Smooth muscle cell (in vitro differentiated cells): ENCODE measurements at regions not wholly inside any gene's neighbourhood (a gene's known extent, or its start where the extent isn't known, plus 50 kb on each side); places are given as distances from the start of the nearest gene placed in this dataset.
"Not testable (repeated sequence)": the region's sequence is repeated elsewhere in the genome, so short reads cannot be mapped to it uniquely, and the experiment has no call there.

ENCODE experiments used
- DNase-seq: peaks from one replicate; lab custom pipeline; 2025; ENCODE audit not compliant: unreplicated experiment; lab: John Stamatoyannopoulos, UW
- H2AFZ ChIP-seq: fragments of 200-600 bp; sonication (generic); 2 replicates; pipeline ENCODE4 v1.6.0; 2016; ENCODE audit warnings: antibody characterized with exemption, low read depth, mild to moderate bottlenecking
- H3F3A ChIP-seq: fragments of 200-600 bp; sonication (generic); 2 replicates; pipeline ENCODE4 v1.6.0; 2017; ENCODE audit warnings: antibody characterized with exemption, low read depth
- H3K27ac ChIP-seq: fragments of 200-600 bp; sonication (generic); 2 replicates; pipeline ENCODE4 v1.5.1; 2016; ENCODE audit warnings: low read depth, mild to moderate bottlenecking
- H3K27me3 ChIP-seq: fragments of 200-600 bp; sonication (generic); 2 replicates; pipeline ENCODE4 v1.6.1; 2016; ENCODE audit warnings: low read depth, mild to moderate bottlenecking
- H3K36me3 ChIP-seq: fragments of 200-600 bp; sonication (generic); 2 replicates; pipeline ENCODE4 v1.5.1; 2016; ENCODE audit warnings: low read depth
- H3K4me1 ChIP-seq: fragments of 200-600 bp; sonication (generic); 2 replicates; pipeline ENCODE4 v1.5.1; 2016; ENCODE audit warnings: low read depth
- H3K4me2 ChIP-seq: fragments of 200-600 bp; sonication (generic); 2 replicates; pipeline ENCODE4 v1.6.0; 2016; ENCODE audit warnings: mild to moderate bottlenecking
- H3K4me3 ChIP-seq: fragments of 200-600 bp; sonication (generic); 2 replicates; pipeline ENCODE4 v1.5.1; 2016; ENCODE audit warnings: mild to moderate bottlenecking
- H3K79me2 ChIP-seq: fragments of 200-600 bp; sonication (generic); 2 replicates; pipeline ENCODE4 v1.6.0; 2016; ENCODE audit warnings: low read depth, mild to moderate bottlenecking
- H3K9ac ChIP-seq: fragments of 200-600 bp; sonication (generic); 2 replicates; pipeline ENCODE4 v1.6.0; 2016; ENCODE audit warnings: low read depth
- H3K9me3 ChIP-seq: fragments of 200-600 bp; sonication (generic); replicated peaks from 2 replicates; pipeline ENCODE4 v1.5.1; 2016; ENCODE audit warnings: low read depth
- H4K20me1 ChIP-seq: fragments of 200-600 bp; sonication (generic); 2 replicates; pipeline ENCODE4 v1.6.0; 2016; ENCODE audit warnings: low read depth
- WGBS: methylation state at CpG from one replicate; pipeline ENCODE4 v1.1.7; 2016; ENCODE audit warnings: low lambda C conversion rate; 5-methylcytosine and 5-hydroxymethylcytosine counted together
- TF ChIP-seq, protein P1 (sequence below): fragments of 200-600 bp; sonication (generic); IDR thresholded peaks from 2 replicates; pipeline ENCODE4 v1.5.1; 2017; ENCODE audit warnings: borderline replicate concordance, mild to moderate bottlenecking, antibody characterized with exemption; ENCODE audit not compliant: insufficient read depth, poor library complexity, severe bottlenecking

GRCh38 chr2:21231985-21232384, 108.2 kb downstream of the TDRD15 start:
- TF ChIP-seq, protein P1, sequence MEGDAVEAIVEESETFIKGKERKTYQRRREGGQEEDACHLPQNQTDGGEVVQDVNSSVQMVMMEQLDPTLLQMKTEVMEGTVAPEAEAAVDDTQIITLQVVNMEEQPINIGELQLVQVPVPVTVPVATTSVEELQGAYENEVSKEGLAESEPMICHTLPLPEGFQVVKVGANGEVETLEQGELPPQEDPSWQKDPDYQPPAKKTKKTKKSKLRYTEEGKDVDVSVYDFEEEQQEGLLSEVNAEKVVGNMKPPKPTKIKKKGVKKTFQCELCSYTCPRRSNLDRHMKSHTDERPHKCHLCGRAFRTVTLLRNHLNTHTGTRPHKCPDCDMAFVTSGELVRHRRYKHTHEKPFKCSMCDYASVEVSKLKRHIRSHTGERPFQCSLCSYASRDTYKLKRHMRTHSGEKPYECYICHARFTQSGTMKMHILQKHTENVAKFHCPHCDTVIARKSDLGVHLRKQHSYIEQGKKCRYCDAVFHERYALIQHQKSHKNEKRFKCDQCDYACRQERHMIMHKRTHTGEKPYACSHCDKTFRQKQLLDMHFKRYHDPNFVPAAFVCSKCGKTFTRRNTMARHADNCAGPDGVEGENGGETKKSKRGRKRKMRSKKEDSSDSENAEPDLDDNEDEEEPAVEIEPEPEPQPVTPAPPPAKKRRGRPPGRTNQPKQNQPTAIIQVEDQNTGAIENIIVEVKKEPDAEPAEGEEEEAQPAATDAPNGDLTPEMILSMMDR, result no peak
- H3K4me3 ChIP-seq, result no peak overlapping the region
- no peaks in the 10 kb centered on the region for H3F3A ChIP-seq
- H3K9me3 ChIP-seq, result no peaks in the 10 kb centered on the region
- no peak overlapping the region for H3K4me2 ChIP-seq
- H3K9ac ChIP-seq, result no peak overlapping the region
- DNase-seq, result no peak
- H3K27ac ChIP-seq, result no peak overlapping the region
- no peak overlapping the region for H2AFZ ChIP-seq
- peaks cover under 1% of the 10 kb centered on the region for H3K27me3 ChIP-seq
- peaks cover 3% of the 10 kb centered on the region for H3K4me1 ChIP-seq
- H3K36me3 ChIP-seq, result no peaks in the 10 kb centered on the region
- no peaks in the 10 kb centered on the region for H3K79me2 ChIP-seq
- H4K20me1 ChIP-seq, result no peaks in the 10 kb centered on the region

DNA sequence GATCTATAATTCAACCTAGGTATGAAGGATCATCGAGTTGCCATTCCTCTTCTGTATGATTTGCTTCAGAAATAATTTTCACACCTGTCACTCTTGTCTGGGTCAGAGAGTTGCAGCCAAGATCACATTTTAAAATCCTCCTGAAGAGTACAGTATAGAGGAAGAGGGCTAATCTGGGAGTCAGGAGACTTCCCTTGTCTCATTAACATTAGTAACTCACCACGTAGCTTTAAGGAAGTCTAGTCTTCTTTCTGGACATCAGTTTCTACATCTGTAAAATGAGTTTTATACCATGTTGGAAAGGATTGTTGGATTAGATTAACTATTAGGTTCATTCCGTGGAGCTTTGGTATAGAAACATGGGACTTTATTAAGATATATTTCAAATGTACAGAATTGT, 109.4 kb downstream of the TDRD15 start:
- H3K36me3 ChIP-seq, result no peaks in the 10 kb centered on the region
- WGBS, result 79% methylated on average over 3 of the region's 3 CpGs
- no peak for DNase-seq

DNA sequence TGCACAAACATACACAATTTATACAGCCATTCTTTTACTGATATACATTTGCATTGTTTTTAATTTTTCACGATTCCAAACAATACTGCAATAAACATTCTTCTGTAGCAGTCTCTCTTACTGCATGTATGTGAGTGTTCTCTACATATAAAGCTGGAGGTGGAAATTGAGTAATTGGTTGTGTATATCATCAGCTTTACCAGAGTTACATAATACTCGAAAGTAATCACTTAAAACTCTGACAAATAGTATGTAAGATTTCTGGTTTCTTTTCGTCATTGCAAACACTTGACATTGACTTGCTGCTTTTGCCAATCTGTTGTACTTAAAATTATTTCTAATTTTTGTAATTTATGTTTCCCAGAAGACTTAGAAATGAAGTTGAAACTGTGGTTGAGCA, 110.2 kb downstream of the TDRD15 start:
- Histone ChIP-seq H3K79me2 (no peaks in the 10 kb centered on the region), H4K20me1 (no peaks in the 10 kb centered on the region), H3F3A (no peaks in the 10 kb centered on the region), H3K27ac (no peak overlapping the region), H2AFZ (no peak overlapping the region), H3K36me3 (no peaks in the 10 kb centered on the region), H3K4me1 (no peaks in the 10 kb centered on the region), H3K4me2 (no peak overlapping the region), H3K9ac (no peak overlapping the region), H3K4me3 (no peak overlapping the region), H3K27me3 (peaks cover 7% of the 10 kb centered on the region), H3K9me3 (no peaks in the 10 kb centered on the region)
- 91% methylated on average over 3 of the region's 3 CpGs for WGBS
- TF ChIP-seq, protein P1, result no peak
- DNase-seq, result no peak

More for the DNA sequence above, 109.4 kb downstream of the TDRD15 start:
- Histone ChIP-seq H3F3A (no peaks in the 10 kb centered on the region), H3K4me1 (no peaks in the 10 kb centered on the region), H3K27me3 (peaks cover 7% of the 10 kb centered on the region), H2AFZ (no peak overlapping the region), H4K20me1 (no peaks in the 10 kb centered on the region), H3K9ac (no peak overlapping the region), H3K27ac (no peak overlapping the region), H3K4me3 (no peak overlapping the region), H3K9me3 (no peaks in the 10 kb centered on the region), H3K79me2 (no peaks in the 10 kb centered on the region), H3K4me2 (no peak overlapping the region)
- TF ChIP-seq, protein P1, result no peak

- Histone ChIP-seq H2AFZ (no peak overlapping the region), H3K36me3 (no peaks in the 10 kb centered on the region), H4K20me1 (no peaks in the 10 kb centered on the region), H3K27ac (no peak overlapping the region), H3F3A (no peaks in the 10 kb centered on the region), H3K4me1 (no peaks in the 10 kb centered on the region), H3K4me2 (no peak overlapping the region), H3K9me3 (no peaks in the 10 kb centered on the region), H3K9ac (no peak overlapping the region), H3K4me3 (no peak overlapping the region), H3K27me3 (peaks cover 7% of the 10 kb centered on the region), H3K79me2 (no peaks in the 10 kb centered on the region)
- TF ChIP-seq, protein P1, result no peak
- no peak for DNase-seq
- 89% methylated on average over 3 of the region's 3 CpGs for WGBS
Observed at GRCh38 chr2:21234464-21235120, 110.8 kb downstream of the TDRD15 start.

DNA sequence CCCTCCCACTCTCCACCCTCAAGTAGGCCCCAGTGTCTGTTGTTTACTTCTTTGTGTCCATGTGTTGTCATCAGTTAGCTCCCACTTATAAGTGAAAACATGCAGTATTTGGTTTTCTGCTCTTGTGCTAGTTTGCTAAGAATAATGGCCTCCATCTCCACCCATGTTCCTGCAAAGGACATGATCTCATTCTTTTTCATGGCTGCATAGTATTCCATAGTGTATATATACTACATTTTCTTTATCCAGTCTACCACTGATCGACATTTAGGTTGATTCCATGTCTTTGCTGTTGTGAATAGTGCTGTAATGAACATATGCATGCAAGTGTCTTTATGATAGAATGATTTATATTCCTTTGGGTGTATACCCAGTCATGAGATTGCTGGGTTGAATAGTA, 116.0 kb downstream of the TDRD15 start:
- not testable (repeated sequence) for H3K9me3 ChIP-seq, H3K36me3 ChIP-seq, H3K79me2 ChIP-seq, H3K27ac ChIP-seq, H3K4me2 ChIP-seq, DNase-seq, H3K27me3 ChIP-seq, H3K4me1 ChIP-seq, H3K9ac ChIP-seq, H3K4me3 ChIP-seq, H2AFZ ChIP-seq, H3F3A ChIP-seq, H4K20me1 ChIP-seq
- 81% methylated on average over 1 of the region's 1 CpG for WGBS
